GM23338 (cell line): ENCODE measurements at regions not wholly inside any gene's neighbourhood (a gene's known extent, or its start where the extent isn't known, plus 50 kb on each side); places are given as distances from the start of the nearest gene placed in this dataset.

ENCODE experiments used
- CREB1 ChIP-seq: fragments of 250-450 bp; sonication (Bioruptor Pico); IDR thresholded peaks from 2 replicates; pipeline ENCODE4 v1.5.0; 2020; ENCODE audit warnings: low read depth, mild to moderate bottlenecking, moderate library complexity
- EZH2 ChIP-seq: fragments of 200-600 bp; sonication (generic); IDR thresholded peaks from one replicate; pipeline ENCODE4 v1.8.0; 2017; ENCODE audit warnings: antibody characterized with exemption, mild to moderate bottlenecking, low read depth; ENCODE audit not compliant: unreplicated experiment
- TF ChIP-seq, protein P1 (sequence below): IDR thresholded peaks from one replicate; pipeline ENCODE4 v1.6.1; 2018; ENCODE audit warnings: antibody characterized with exemption; ENCODE audit not compliant: unreplicated experiment
- TF ChIP-seq, protein P2 (sequence below), 2 experiments: fragments of 200-600 bp in 1 of 2; sonication (generic) in 1 of 2; conservative IDR thresholded peaks; 2 replicates each; pipeline versions ENCODE4 v1.5.1 to v1.6.1; 2016 to 2017; ENCODE audit warnings: antibody characterized with exemption in 2 of 2, low read depth in 2 of 2, mild to moderate bottlenecking in 2 of 2, moderate library complexity in 1 of 2

DNA sequence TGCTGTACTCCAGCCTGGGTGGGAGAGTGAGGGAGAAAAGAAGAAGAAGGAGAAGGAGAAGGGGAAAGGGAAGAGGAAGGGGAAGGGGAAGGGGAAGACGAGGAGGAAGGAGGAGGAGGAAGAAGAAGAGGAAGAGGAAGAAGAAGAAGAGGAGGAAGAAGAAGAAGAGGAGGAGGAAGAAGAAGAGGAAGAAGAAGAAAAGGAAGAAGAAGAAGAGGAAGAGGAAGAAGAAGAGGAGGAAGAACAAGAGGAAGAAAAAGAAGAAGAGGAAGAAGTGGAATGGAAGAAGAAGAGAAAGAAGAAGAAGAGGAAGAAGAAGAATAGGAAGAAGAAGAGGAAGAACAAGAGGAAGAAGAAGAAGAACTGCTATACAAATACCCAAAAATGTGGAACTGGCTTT is 507.4 kb upstream of the TMPO start:
- TF ChIP-seq, protein P1, sequence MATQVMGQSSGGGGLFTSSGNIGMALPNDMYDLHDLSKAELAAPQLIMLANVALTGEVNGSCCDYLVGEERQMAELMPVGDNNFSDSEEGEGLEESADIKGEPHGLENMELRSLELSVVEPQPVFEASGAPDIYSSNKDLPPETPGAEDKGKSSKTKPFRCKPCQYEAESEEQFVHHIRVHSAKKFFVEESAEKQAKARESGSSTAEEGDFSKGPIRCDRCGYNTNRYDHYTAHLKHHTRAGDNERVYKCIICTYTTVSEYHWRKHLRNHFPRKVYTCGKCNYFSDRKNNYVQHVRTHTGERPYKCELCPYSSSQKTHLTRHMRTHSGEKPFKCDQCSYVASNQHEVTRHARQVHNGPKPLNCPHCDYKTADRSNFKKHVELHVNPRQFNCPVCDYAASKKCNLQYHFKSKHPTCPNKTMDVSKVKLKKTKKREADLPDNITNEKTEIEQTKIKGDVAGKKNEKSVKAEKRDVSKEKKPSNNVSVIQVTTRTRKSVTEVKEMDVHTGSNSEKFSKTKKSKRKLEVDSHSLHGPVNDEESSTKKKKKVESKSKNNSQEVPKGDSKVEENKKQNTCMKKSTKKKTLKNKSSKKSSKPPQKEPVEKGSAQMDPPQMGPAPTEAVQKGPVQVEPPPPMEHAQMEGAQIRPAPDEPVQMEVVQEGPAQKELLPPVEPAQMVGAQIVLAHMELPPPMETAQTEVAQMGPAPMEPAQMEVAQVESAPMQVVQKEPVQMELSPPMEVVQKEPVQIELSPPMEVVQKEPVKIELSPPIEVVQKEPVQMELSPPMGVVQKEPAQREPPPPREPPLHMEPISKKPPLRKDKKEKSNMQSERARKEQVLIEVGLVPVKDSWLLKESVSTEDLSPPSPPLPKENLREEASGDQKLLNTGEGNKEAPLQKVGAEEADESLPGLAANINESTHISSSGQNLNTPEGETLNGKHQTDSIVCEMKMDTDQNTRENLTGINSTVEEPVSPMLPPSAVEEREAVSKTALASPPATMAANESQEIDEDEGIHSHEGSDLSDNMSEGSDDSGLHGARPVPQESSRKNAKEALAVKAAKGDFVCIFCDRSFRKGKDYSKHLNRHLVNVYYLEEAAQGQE, result no peak
- TF ChIP-seq, protein P2, sequence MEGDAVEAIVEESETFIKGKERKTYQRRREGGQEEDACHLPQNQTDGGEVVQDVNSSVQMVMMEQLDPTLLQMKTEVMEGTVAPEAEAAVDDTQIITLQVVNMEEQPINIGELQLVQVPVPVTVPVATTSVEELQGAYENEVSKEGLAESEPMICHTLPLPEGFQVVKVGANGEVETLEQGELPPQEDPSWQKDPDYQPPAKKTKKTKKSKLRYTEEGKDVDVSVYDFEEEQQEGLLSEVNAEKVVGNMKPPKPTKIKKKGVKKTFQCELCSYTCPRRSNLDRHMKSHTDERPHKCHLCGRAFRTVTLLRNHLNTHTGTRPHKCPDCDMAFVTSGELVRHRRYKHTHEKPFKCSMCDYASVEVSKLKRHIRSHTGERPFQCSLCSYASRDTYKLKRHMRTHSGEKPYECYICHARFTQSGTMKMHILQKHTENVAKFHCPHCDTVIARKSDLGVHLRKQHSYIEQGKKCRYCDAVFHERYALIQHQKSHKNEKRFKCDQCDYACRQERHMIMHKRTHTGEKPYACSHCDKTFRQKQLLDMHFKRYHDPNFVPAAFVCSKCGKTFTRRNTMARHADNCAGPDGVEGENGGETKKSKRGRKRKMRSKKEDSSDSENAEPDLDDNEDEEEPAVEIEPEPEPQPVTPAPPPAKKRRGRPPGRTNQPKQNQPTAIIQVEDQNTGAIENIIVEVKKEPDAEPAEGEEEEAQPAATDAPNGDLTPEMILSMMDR (conservative IDR thresholded peaks at IDR 0.05; ENCODE audit: low read depth in 2 of 2), result no peak
- TF ChIP-seq EZH2 (no peak), CREB1 (CRISPR knock-in tag) (no peak)
